GM12878 (cell line): ENCODE measurements at regions not wholly inside any gene's neighbourhood (a gene's known extent, or its start where the extent isn't known, plus 50 kb on each side); places are given as distances from the start of the nearest gene placed in this dataset.

Experiments
- ATAC-seq: fragments of 200-7000 bp; cut with Tn5 transposase; 3 replicates; pipeline ENCODE4 v1.9.1; 2020; ENCODE audit warnings: mild to moderate bottlenecking, moderate library complexity
- BruUV-seq: library from RNA; stranded (reverse); fragments of 400-500 nt; replicated peaks from 2 replicates; lab custom pipeline; 2021; lab: Mats Ljungman, UMichigan
- CTCF ChIA-PET: fragments of 300-600 bp; sonication (Branson Sonifier 250); formaldehyde crosslinking; extraction: SDS; loops from one replicate; lab custom pipeline; 2021; ENCODE audit warnings: inconsistent platforms; lab: Yijun Ruan, JAX
- POLR2A ChIA-PET: fragments of 350-600 bp; formaldehyde crosslinking; extraction: SDS; loops from one replicate; lab custom pipeline; 2021; ENCODE audit warnings: inconsistent platforms; lab: Charles Lee
- RAD21 ChIA-PET: fragments of 300-600 bp; sonication (Branson Sonifier 250); formaldehyde crosslinking; loops from one replicate; lab custom pipeline; 2023; ENCODE audit warnings: antibody characterized with exemption; ENCODE audit not compliant: unreplicated experiment; lab: Charles Lee
- SMC1A ChIA-PET: fragments of 300-600 bp; sonication (Branson Sonifier 250); formaldehyde crosslinking; loops from one replicate; lab custom pipeline; 2023; ENCODE audit not compliant: unreplicated experiment, uncharacterized antibody; lab: Charles Lee
- DNase-seq: peaks from one replicate; pipeline ENCODE4 v3.0.0-alpha.2; 2011; ENCODE audit warnings: low read depth, low spot score
- FAIRE-seq: peaks from 3 replicates; lab custom pipeline; 2011; peaks lifted over from hg19 to GRCh38; lab: Jason Lieb, UNC
- H2AFZ ChIP-seq: 2 replicates; pipeline ENCODE4 v1.6.0; 2011; ENCODE audit warnings: low read depth, low read length, control low read depth; ENCODE audit not compliant: control insufficient read depth
- H3K27ac ChIP-seq: 2 replicates; pipeline ENCODE4 v1.5.1; 2011; ENCODE audit warnings: control low read depth; ENCODE audit not compliant: control insufficient read depth, insufficient read depth
- H3K27me3 ChIP-seq, 2 experiments: replicated peaks in 1 of 2; 2 replicates each; pipeline versions ENCODE4 v1.6.0 to v1.6.1; 2011; ENCODE audit warnings: low read length in 1 of 2; ENCODE audit not compliant: control insufficient read depth in 2 of 2, insufficient read depth in 2 of 2
- H3K36me3 ChIP-seq, 2 experiments: 2 replicates each; pipeline ENCODE4 v1.5.1; 2011; ENCODE audit warnings: low read length in 1 of 2; ENCODE audit not compliant: control insufficient read depth in 2 of 2, insufficient read depth in 2 of 2
- H3K4me1 ChIP-seq: 2 replicates; pipeline ENCODE4 v1.6.1; 2011; ENCODE audit warnings: mild to moderate bottlenecking, low read length, moderate library complexity, mixed read lengths; ENCODE audit not compliant: control insufficient read depth, insufficient read depth
- H3K4me2 ChIP-seq: 2 replicates; pipeline ENCODE4 v1.6.0; 2011; ENCODE audit warnings: control low read depth; ENCODE audit not compliant: control insufficient read depth, insufficient read depth
- H3K4me3 ChIP-seq: fragments of 200-600 bp; sonication (generic); 2 replicates; pipeline ENCODE4 v1.5.1; 2016
- H3K79me2 ChIP-seq: 2 replicates; pipeline ENCODE4 v1.6.0; 2011; ENCODE audit warnings: low read length; ENCODE audit not compliant: control insufficient read depth, insufficient read depth
- H3K9ac ChIP-seq: 2 replicates; pipeline ENCODE4 v1.8.0; 2011; ENCODE audit warnings: low read length, control low read depth, mixed read lengths; ENCODE audit not compliant: control insufficient read depth, insufficient read depth
- H3K9me3 ChIP-seq: replicated peaks from 3 replicates; pipeline ENCODE4 v1.5.1; 2011; ENCODE audit warnings: mild to moderate bottlenecking, low read length; ENCODE audit not compliant: control insufficient read depth, insufficient read depth
- H4K20me1 ChIP-seq: 2 replicates; pipeline ENCODE4 v1.6.0; 2011; ENCODE audit not compliant: control insufficient read depth, insufficient read depth
- CBX3 ChIP-seq: fragments of 200-600 bp; sonication (generic); IDR thresholded peaks from 2 replicates; pipeline ENCODE4 v1.6.1; 2016; ENCODE audit warnings: low read depth, borderline replicate concordance
- CHD2 ChIP-seq: IDR thresholded peaks from 2 replicates; pipeline ENCODE4 v1.6.1; 2011; ENCODE audit warnings: low read depth, low read length, improper control_type of control experiment, borderline replicate concordance
- KAT2A ChIP-seq: conservative IDR thresholded peaks from 2 replicates; pipeline ENCODE4 v1.6.1; 2011; ENCODE audit warnings: low read depth, low read length; ENCODE audit not compliant: control insufficient read depth
- MAX ChIP-seq: IDR thresholded peaks from 2 replicates; pipeline ENCODE4 v1.6.1; 2012; ENCODE audit warnings: low read depth, low read length, improper control_type of control experiment
- NRF1 ChIP-seq: conservative IDR thresholded peaks from 2 replicates; pipeline ENCODE4 v1.6.1; 2011; ENCODE audit warnings: mild to moderate bottlenecking, low read depth, low read length, improper control_type of control experiment
- PBX3 ChIP-seq: IDR thresholded peaks from 2 replicates; pipeline ENCODE4 v1.6.1; 2011; ENCODE audit warnings: mild to moderate bottlenecking, low read depth, low read length, moderate library complexity; ENCODE audit not compliant: insufficient replicate concordance
- RB1 ChIP-seq: fragments of 450-650 bp; formaldehyde crosslinking; IDR thresholded peaks from 2 replicates; pipeline ENCODE4 v1.6.1; 2017; ENCODE audit warnings: mild to moderate bottlenecking, borderline replicate concordance
- RUNX3 ChIP-seq: IDR thresholded peaks from 2 replicates; pipeline ENCODE4 v1.6.1; 2012; ENCODE audit warnings: low read length, inconsistent platforms
- SIN3A ChIP-seq: IDR thresholded peaks from 2 replicates; pipeline ENCODE4 v1.6.1; 2012; ENCODE audit warnings: low read depth, low read length, improper control_type of control experiment
- SMAD1 ChIP-seq: fragments of 450-650 bp; IDR thresholded peaks from 2 replicates; pipeline ENCODE4 v1.6.1; 2018; ENCODE audit warnings: mild to moderate bottlenecking, low read depth; ENCODE audit not compliant: partially characterized antibody
- ZBTB33 ChIP-seq: fragments of 450-650 bp; IDR thresholded peaks from 2 replicates; pipeline ENCODE4 v1.6.1; 2017; ENCODE audit warnings: mild to moderate bottlenecking
- ZSCAN29 ChIP-seq: fragments of 450-650 bp; IDR thresholded peaks from 2 replicates; pipeline ENCODE4 v1.6.1; 2017; ENCODE audit warnings: mild to moderate bottlenecking, moderate library complexity
- ZZZ3 ChIP-seq: IDR thresholded peaks from 2 replicates; pipeline ENCODE4 v1.6.1; 2011; ENCODE audit warnings: low read depth; ENCODE audit not compliant: control insufficient read depth, insufficient read length
- WGBS: methylation state at CpG from one replicate; pipeline ENCODE4 v1.1.6; 2016; ENCODE audit warnings: low lambda C conversion rate; ENCODE audit not compliant: insufficient replicate concordance, insufficient coverage; ENCODE audit errors: missing lambda C conversion rate; 5-methylcytosine and 5-hydroxymethylcytosine counted together
- in situ Hi-C: fragments of 300-500 bp; cut with MboI; formaldehyde crosslinking; loops from 9 replicates; pipeline ENCODE4 v1.14.3; 2018; ENCODE audit warnings: mixed read lengths
- intact Hi-C: fragments of 100-400 bp; cut with micrococcal nuclease; formaldehyde crosslinking; loops from one replicate; pipeline ENCODE4 v1.14.2; 2022; ENCODE audit not compliant: unreplicated experiment

GRCh38 chr22:34380532-34380931 lies 460.3 kb upstream of the LARGE1 start:
- H3K27me3 ChIP-seq, result no peaks in the 10 kb centered on the region
- BruUV-seq, result no TSS peak
- SMC1A ChIA-PET, result no interaction called here
- TF ChIP-seq SMAD1 (no peak), CHD2 (no peak), CBX3 (no peak), KAT2A (no peak), RUNX3 (no peak), SIN3A (no peak)
- TF ChIP-seq, all 136 proteins: peak for 0
- RAD21 ChIA-PET, result no interaction called here
- in situ Hi-C loops, result no loop called here
- CTCF ChIA-PET, result interaction anchor here (0.5 kb wide), 1 partner anchor 9 kb away, joined by 3 read pairs; no protein-coding TSS in a partner anchor
- no peak overlapping the region for H3K4me3 ChIP-seq
- FAIRE-seq (no peak), ATAC-seq (no peak), DNase-seq (no peak)
- no peaks in the 10 kb centered on the region; the same call in 2 of the 3 replicates for H3K9me3 ChIP-seq
- no peaks in the 10 kb centered on the region for H3K4me1 ChIP-seq
- H3K36me3 ChIP-seq, result no peaks in the 10 kb centered on the region
- no peaks in the 10 kb centered on the region for H3K79me2 ChIP-seq
- POLR2A ChIA-PET, result no interaction called here
- intact Hi-C loops, result no loop called here
- H3K9ac ChIP-seq, result no peak overlapping the region
- WGBS, result 0% methylated on average over 4 of the region's 4 CpGs
- H4K20me1 ChIP-seq, result no peaks in the 10 kb centered on the region
- H2AFZ ChIP-seq, result no peak overlapping the region
- no peak overlapping the region for H3K27ac ChIP-seq
- no peak overlapping the region for H3K4me2 ChIP-seq

- Histone ChIP-seq H3K27ac (no peak overlapping the region), H3K9me3 (no peaks in the 10 kb centered on the region), H3K36me3 (no peaks in the 10 kb centered on the region), H3K4me3 (no peak overlapping the region), H3K27me3 (no peaks in the 10 kb centered on the region), H2AFZ (no peak overlapping the region), H3K79me2 (no peaks in the 10 kb centered on the region), H3K4me2 (no peak overlapping the region), H4K20me1 (no peaks in the 10 kb centered on the region), H3K9ac (no peak overlapping the region), H3K4me1 (no peaks in the 10 kb centered on the region)
- ChIA-PET POLR2A (interaction anchor here (0.6 kb wide), 1 partner anchor 33 kb away, joined by 4 read pairs; no protein-coding TSS in a partner anchor), SMC1A (interaction anchor here (1.5 kb wide), 1 partner anchor 10 kb away, joined by 4 read pairs; no protein-coding TSS in a partner anchor), CTCF (interaction anchor here (0.6 kb wide), 1 partner anchor 10 kb away, joined by 3 read pairs; no protein-coding TSS in a partner anchor), RAD21 (no interaction called here)
- ATAC-seq (no peak), FAIRE-seq (no peak), DNase-seq (no peak)
- intact Hi-C loops, result no loop called here
- in situ Hi-C loops, result no loop called here
- no TSS peak for BruUV-seq
- 14% methylated on average over 3 of the region's 3 CpGs for WGBS
- no peak for TF ChIP-seq PBX3
- TF ChIP-seq NRF1, result no peak
- no peak for TF ChIP-seq ZZZ3
- no peak for TF ChIP-seq ZBTB33
- no peak for TF ChIP-seq RB1
- no peak for TF ChIP-seq MAX
- TF ChIP-seq ZSCAN29, result no peak
Observed at GRCh38 chr22:34390400-34390799, 470.1 kb upstream of the LARGE1 start.
